ENCODE measurements at regions not wholly inside any gene's neighbourhood (a gene's known extent, or its start where the extent isn't known, plus 50 kb on each side); places are given as distances from the start of the nearest gene placed in this dataset.

GRCh38 chr9:89734600-89735041 is 129.8 kb downstream of the GADD45G start:
- TF ChIP-seq CTCF (IDR thresholded peaks at IDR 0.05; ENCODE audit: poor library complexity, severe bottlenecking): no peak
- no peak for TF ChIP-seq MXI1 (conservative IDR thresholded peaks at IDR 0.05; ENCODE audit: poor library complexity, severe bottlenecking)
- TF ChIP-seq SMC3 (conservative IDR thresholded peaks at IDR 0.05; ENCODE audit: poor library complexity): no peak
- no peak for TF ChIP-seq EZH2 (IDR thresholded peaks at IDR 0.05; ENCODE audit: borderline replicate concordance, insufficient read depth, low read length, poor library complexity, severe bottlenecking)
- TF ChIP-seq EP300 (conservative IDR thresholded peaks at IDR 0.05; ENCODE audit: poor library complexity, severe bottlenecking): no peak
- TF ChIP-seq POLR2AphosphoS5 (IDR thresholded peaks at IDR 0.05): no peak
